WERI-Rb-1 (cell line): ENCODE measurements at regions not wholly inside any gene's neighbourhood (a gene's known extent, or its start where the extent isn't known, plus 50 kb on each side); places are given as distances from the start of the nearest gene placed in this dataset.

Source experiments
- DNase-seq: peaks from one replicate; pipeline ENCODE4 v3.0.0-alpha.2; 2020
- H3K27ac ChIP-seq: fragments of 250-450 bp; sonication (Bioruptor Pico); 2 replicates; pipeline ENCODE4 v1.5.1; 2020; ENCODE audit warnings: mild to moderate bottlenecking, moderate library complexity
- H3K27me3 ChIP-seq: fragments of 250-450 bp; sonication (Bioruptor Pico); 2 replicates; pipeline ENCODE4 v1.5.1; 2021; ENCODE audit warnings: mild to moderate bottlenecking, low read depth, moderate library complexity; ENCODE audit not compliant: insufficient read depth, severe bottlenecking
- H3K36me3 ChIP-seq: fragments of 250-450 bp; sonication (Bioruptor Pico); 2 replicates; pipeline ENCODE4 v1.5.1; 2020; ENCODE audit warnings: mild to moderate bottlenecking, moderate library complexity
- H3K4me3 ChIP-seq: 2 replicates; pipeline ENCODE4 v1.5.1; 2011; ENCODE audit warnings: low read depth, mild to moderate bottlenecking, control low read depth, low read length
- H3K9me3 ChIP-seq: fragments of 250-450 bp; sonication (Bioruptor Pico); 2 replicates; pipeline ENCODE4 v1.5.1; 2021; ENCODE audit warnings: mild to moderate bottlenecking, moderate library complexity; ENCODE audit not compliant: severe bottlenecking
- TF ChIP-seq, protein P1 (sequence below): IDR thresholded peaks from 2 replicates; pipeline ENCODE4 v1.5.1; 2011; ENCODE audit warnings: low read depth, mild to moderate bottlenecking, control low read depth, inconsistent platforms, low read length

DNA sequence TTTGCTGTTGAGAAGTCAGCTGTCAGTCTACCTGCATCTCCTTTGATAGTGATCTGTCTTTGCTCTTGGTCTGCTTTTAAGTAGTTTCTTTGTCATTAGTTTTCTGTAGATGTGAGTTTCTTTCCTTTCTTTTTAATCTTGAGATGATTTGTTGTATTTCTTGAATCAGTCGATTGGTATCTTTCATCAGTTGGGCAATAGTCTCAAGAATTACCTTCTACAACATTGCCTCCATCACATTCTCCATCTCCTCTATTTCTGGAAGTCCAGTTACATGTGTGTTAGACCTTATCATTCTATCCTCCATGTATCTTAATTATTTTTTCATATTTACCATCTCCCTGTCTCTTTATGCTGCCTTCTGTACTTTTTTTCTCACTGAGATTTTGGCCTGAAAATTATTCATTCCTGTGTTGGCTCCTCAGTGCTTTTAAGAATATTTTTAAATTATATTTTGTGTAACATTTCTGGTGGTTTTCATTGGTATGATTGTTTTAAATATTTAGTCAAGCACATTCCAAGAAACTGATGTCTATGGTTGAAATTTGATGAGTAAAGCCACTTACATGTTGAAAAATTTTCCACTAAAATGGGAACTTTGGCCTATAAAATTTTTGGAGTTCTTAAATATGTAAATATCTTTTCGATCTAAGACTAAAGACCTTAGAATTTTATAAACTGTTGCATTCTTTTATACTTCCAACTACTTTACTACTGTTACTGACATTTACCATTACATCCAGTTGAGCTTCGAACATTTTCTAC is 239.5 kb upstream of the MGAT5 start:
- H3K27me3 ChIP-seq = no peaks in the 10 kb centered on the region
- DNase-seq = no peak
- TF ChIP-seq, protein P1, sequence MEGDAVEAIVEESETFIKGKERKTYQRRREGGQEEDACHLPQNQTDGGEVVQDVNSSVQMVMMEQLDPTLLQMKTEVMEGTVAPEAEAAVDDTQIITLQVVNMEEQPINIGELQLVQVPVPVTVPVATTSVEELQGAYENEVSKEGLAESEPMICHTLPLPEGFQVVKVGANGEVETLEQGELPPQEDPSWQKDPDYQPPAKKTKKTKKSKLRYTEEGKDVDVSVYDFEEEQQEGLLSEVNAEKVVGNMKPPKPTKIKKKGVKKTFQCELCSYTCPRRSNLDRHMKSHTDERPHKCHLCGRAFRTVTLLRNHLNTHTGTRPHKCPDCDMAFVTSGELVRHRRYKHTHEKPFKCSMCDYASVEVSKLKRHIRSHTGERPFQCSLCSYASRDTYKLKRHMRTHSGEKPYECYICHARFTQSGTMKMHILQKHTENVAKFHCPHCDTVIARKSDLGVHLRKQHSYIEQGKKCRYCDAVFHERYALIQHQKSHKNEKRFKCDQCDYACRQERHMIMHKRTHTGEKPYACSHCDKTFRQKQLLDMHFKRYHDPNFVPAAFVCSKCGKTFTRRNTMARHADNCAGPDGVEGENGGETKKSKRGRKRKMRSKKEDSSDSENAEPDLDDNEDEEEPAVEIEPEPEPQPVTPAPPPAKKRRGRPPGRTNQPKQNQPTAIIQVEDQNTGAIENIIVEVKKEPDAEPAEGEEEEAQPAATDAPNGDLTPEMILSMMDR = no peak
- no peak overlapping the region for H3K4me3 ChIP-seq
- H3K9me3 ChIP-seq = no peaks in the 10 kb centered on the region
- H3K36me3 ChIP-seq = no peaks in the 10 kb centered on the region
- no peak overlapping the region for H3K27ac ChIP-seq

DNA sequence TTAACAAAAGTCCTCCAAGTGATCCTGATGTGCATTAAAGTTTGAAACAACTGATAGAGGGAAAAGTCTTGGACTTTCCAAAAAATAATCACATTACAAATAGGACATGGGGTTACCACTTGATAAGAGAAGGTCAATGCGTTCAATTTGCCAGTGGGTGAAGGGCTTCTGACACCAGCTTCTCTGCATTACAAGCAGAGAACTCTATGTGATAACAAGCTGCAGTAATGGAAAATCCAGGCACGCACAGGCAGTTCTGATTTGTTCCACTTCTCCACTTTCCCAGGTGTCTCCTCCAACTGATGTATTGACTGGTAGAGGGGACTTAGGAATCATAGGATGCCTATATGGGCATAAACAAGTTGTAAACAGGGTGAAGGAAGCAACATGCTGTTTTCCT is 234.0 kb upstream of the MGAT5 start:
- Histone ChIP-seq H3K36me3 (no peaks in the 10 kb centered on the region), H3K4me3 (no peak overlapping the region), H3K27me3 (no peaks in the 10 kb centered on the region), H3K9me3 (no peaks in the 10 kb centered on the region), H3K27ac (no peak overlapping the region)
- DNase-seq = no peak
- TF ChIP-seq, protein P1 = no peak

DNA sequence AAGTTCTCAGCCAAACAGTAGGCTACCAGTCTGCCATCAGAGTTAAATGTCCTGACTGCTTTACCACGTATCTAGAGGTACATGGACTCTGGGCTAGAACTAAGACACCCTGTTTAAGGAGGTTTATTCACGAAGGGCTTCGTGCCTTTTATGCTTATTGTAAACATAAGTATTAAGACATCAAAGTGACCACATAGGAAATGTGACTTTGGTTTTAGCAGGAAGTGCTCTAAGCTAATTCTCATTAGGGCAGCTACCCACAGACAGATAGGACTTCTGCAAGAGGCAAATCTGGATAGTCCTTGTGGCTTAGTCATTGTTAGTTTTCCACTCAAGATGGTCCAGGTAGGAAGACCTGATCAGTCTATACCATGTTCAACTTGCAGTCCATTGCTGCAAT is 233.3 kb upstream of the MGAT5 start:
- H3K27ac ChIP-seq = no peak overlapping the region
- no peaks in the 10 kb centered on the region for H3K27me3 ChIP-seq
- H3K4me3 ChIP-seq = no peak overlapping the region
- H3K36me3 ChIP-seq = no peaks in the 10 kb centered on the region
- no peak for DNase-seq
- H3K9me3 ChIP-seq = no peaks in the 10 kb centered on the region
- TF ChIP-seq, protein P1 = no peak

DNA sequence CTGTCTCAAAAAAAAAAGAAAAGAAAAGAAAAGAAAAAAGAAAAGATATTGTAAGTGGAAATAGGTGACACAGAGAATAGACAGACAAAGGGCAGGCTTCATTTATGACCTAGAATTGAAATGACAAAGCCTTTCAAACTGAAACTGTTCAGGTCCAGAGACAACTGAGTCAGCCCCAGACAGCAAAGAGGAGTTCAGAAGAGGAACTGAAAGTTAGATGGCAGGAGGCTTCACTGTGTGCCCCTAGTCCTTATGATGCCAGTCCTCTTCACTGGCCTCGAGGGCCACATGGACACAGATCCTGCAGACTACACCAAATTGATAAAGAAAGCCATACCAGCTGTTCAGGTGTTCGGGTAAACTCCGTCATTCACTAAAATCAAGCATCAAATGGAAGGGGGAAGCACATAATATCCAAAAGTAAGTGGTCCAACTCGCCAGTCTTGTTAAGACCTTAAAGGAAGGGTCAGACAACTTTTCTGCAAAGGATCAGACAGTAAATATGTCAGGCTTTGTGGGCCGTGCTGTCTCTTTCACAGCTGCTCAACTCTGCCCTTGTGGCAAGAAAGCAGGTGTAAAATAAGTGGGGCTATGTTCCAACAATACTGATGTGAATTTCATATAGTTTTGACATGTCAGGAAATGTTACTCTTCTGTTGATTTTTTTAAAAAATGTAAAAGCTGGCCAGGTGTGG is 231.9 kb upstream of the MGAT5 start:
- Histone ChIP-seq H3K27ac (no peak overlapping the region), H3K9me3 (no peaks in the 10 kb centered on the region), H3K4me3 (no peak overlapping the region), H3K36me3 (no peaks in the 10 kb centered on the region), H3K27me3 (no peaks in the 10 kb centered on the region)
- no peak for DNase-seq
- TF ChIP-seq, protein P1 = no peak

DNA sequence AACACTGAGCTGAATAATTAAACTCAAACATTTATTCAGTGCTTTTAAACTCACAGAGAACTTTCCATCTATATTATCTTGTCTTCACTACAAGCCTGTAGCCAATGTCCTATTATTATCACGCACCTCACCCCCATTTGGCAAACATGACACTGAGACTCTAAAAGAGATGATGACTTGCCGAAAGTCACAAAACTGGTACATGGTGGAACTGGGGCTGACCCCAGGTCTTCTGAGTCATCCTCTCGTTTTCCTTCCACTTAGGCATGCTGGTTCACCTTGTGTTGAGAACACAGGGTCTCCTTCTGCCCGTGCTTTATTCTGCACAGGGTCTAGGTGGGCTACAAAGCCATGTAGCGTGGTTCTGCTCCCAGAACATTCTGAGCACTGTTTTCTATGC is 230.0 kb upstream of the MGAT5 start:
- no peak overlapping the region for H3K27ac ChIP-seq
- no peak overlapping the region for H3K4me3 ChIP-seq
- no peaks in the 10 kb centered on the region for H3K9me3 ChIP-seq
- H3K27me3 ChIP-seq = no peaks in the 10 kb centered on the region
- TF ChIP-seq, protein P1 = no peak
- no peaks in the 10 kb centered on the region for H3K36me3 ChIP-seq
- DNase-seq = no peak

DNA sequence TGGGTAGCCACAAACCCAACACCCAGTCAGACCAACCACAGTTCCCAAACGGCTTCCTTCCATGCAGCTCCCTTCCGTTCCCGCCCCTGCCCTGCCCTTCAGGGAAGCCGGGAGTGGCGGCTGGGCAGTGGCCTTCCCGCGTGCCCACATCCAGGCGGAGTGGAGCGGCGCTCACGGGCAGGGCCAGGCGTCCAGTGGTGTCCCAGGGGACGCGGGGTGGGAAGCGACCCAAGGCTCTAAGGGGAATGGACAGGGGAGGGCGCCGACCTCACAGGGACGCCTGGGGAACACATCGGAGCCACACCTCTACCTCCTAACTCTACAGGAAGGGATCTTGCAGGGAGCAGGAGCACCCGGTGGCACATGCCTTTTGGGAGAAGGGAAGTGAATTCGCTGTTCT is 225.9 kb upstream of the MGAT5 start:
- DNase-seq = no peak
- Histone ChIP-seq H3K4me3 (no peak overlapping the region), H3K36me3 (no peaks in the 10 kb centered on the region), H3K27me3 (no peaks in the 10 kb centered on the region), H3K9me3 (no peaks in the 10 kb centered on the region), H3K27ac (no peak overlapping the region)
- TF ChIP-seq, protein P1 = no peak
